Mesenchymal stem cell (in vitro differentiated cells and primary cell): ENCODE measurements at regions not wholly inside any gene's neighbourhood (a gene's known extent, or its start where the extent isn't known, plus 50 kb on each side); places are given as distances from the start of the nearest gene placed in this dataset.
"Not testable (repeated sequence)": the region's sequence is repeated elsewhere in the genome, so short reads cannot be mapped to it uniquely, and the experiment has no call there.

Experiments
- DNase-seq: peaks from one replicate; pipeline ENCODE4 v3.0.0-alpha.2; 2013
- H2AFZ ChIP-seq: one replicate; pipeline ENCODE4 v1.6.1; 2013; ENCODE audit warnings: low read depth, mild to moderate bottlenecking, control low read depth, inconsistent platforms, low read length, moderate library complexity
- H2AK5ac ChIP-seq: 2 replicates; pipeline ENCODE4 v1.6.1; 2013; ENCODE audit warnings: low read length, moderate library complexity, mild to moderate bottlenecking, inconsistent platforms; ENCODE audit not compliant: severe bottlenecking
- H2BK120ac ChIP-seq: one replicate; pipeline ENCODE4 v1.6.1; 2013; ENCODE audit warnings: low read depth, mild to moderate bottlenecking, inconsistent platforms, low read length, moderate library complexity
- H2BK12ac ChIP-seq, 2 experiments: one replicate each; pipeline ENCODE4 v1.6.1; 2013; ENCODE audit warnings: inconsistent platforms in 2 of 2, low read length in 2 of 2, mild to moderate bottlenecking in 2 of 2, moderate library complexity in 2 of 2, control low read depth in 1 of 2
- H2BK15ac ChIP-seq: one replicate; pipeline ENCODE4 v1.6.1; 2013; ENCODE audit warnings: mild to moderate bottlenecking, low read depth, inconsistent platforms; ENCODE audit not compliant: poor library complexity, severe bottlenecking
- H2BK5ac ChIP-seq: 2 replicates; pipeline ENCODE4 v1.6.1; 2013; ENCODE audit warnings: low read depth, mild to moderate bottlenecking, low read length, control low read depth, inconsistent platforms; ENCODE audit not compliant: poor library complexity, severe bottlenecking
- H3K14ac ChIP-seq, 2 experiments: one replicate each; pipeline ENCODE4 v1.6.1; 2013; ENCODE audit warnings: inconsistent platforms in 2 of 2, low read length in 2 of 2, control low read depth in 1 of 2, mild to moderate bottlenecking in 1 of 2, moderate library complexity in 1 of 2
- H3K18ac ChIP-seq, 2 experiments: one replicate each; pipeline ENCODE4 v1.6.1; 2013; ENCODE audit warnings: inconsistent platforms in 2 of 2, low read length in 2 of 2, control low read depth in 1 of 2, low read depth in 1 of 2, mild to moderate bottlenecking in 1 of 2
- H3K23ac ChIP-seq, 2 experiments: one replicate each; pipeline ENCODE4 v1.6.1; 2013; ENCODE audit warnings: inconsistent platforms in 2 of 2, low read length in 2 of 2, mild to moderate bottlenecking in 2 of 2, moderate library complexity in 2 of 2, control low read depth in 1 of 2
- H3K27ac ChIP-seq: 2 replicates; pipeline ENCODE4 v1.5.1; 2013; ENCODE audit warnings: mild to moderate bottlenecking, moderate library complexity, low read length, control low read depth, inconsistent platforms; ENCODE audit not compliant: poor library complexity, severe bottlenecking
- H3K27me3 ChIP-seq, 2 experiments: 2 replicates each; pipeline versions ENCODE4 v1.6.1 to v1.7.0; 2013; ENCODE audit warnings: low read length in 2 of 2, mild to moderate bottlenecking in 2 of 2, moderate library complexity in 2 of 2, control low read depth in 1 of 2, inconsistent platforms in 1 of 2; ENCODE audit not compliant: control insufficient read depth in 1 of 2, insufficient read depth in 1 of 2
- H3K36me3 ChIP-seq, 2 experiments: 2 replicates each; pipeline versions ENCODE4 v1.6.1 to v1.7.0; 2013; ENCODE audit warnings: low read length in 2 of 2, control low read depth in 1 of 2, inconsistent platforms in 1 of 2, low read depth in 1 of 2, mild to moderate bottlenecking in 1 of 2; ENCODE audit not compliant: insufficient read depth in 2 of 2, control insufficient read depth in 1 of 2
- H3K4ac ChIP-seq, 2 experiments: one replicate each; pipeline ENCODE4 v1.6.1; 2013; ENCODE audit warnings: inconsistent platforms in 2 of 2, low read length in 2 of 2, mild to moderate bottlenecking in 2 of 2, moderate library complexity in 2 of 2, control low read depth in 1 of 2, low read depth in 1 of 2
- H3K4me1 ChIP-seq: 2 replicates; pipeline ENCODE4 v1.6.1; 2013; ENCODE audit warnings: low read depth, low read length, control low read depth; ENCODE audit not compliant: control insufficient read depth, insufficient read depth
- H3K4me2 ChIP-seq: 2 replicates; pipeline ENCODE4 v1.6.1; 2013; ENCODE audit warnings: low read length, mild to moderate bottlenecking, inconsistent platforms; ENCODE audit not compliant: poor library complexity, severe bottlenecking
- H3K4me3 ChIP-seq, 2 experiments: 2 replicates each; pipeline versions ENCODE4 v1.5.1 to v1.7.0; 2013; ENCODE audit warnings: low read length in 2 of 2, mild to moderate bottlenecking in 2 of 2, control low read depth in 1 of 2, low read depth in 1 of 2; ENCODE audit not compliant: insufficient read depth in 1 of 2
- H3K79me1 ChIP-seq: replicated peaks from 2 replicates; pipeline ENCODE4 v1.6.1; 2013; ENCODE audit warnings: mild to moderate bottlenecking, control low read depth, low read length, inconsistent platforms; ENCODE audit not compliant: poor library complexity, severe bottlenecking
- H3K9ac ChIP-seq: 2 replicates; pipeline ENCODE4 v1.7.0; 2013; ENCODE audit warnings: mild to moderate bottlenecking, low read length, moderate library complexity
- H3K9me3 ChIP-seq: 2 replicates; pipeline ENCODE4 v1.7.0; 2013; ENCODE audit warnings: mild to moderate bottlenecking, low read length; ENCODE audit not compliant: control insufficient read depth
- H4K8ac ChIP-seq: one replicate; pipeline ENCODE4 v1.6.1; 2013; ENCODE audit warnings: inconsistent platforms, mild to moderate bottlenecking, low read length, moderate library complexity
- H4K91ac ChIP-seq: one replicate; pipeline ENCODE4 v1.6.1; 2013; ENCODE audit warnings: mild to moderate bottlenecking, low read length, inconsistent platforms
- WGBS: methylation state at CpG from one replicate; pipeline ENCODE4 v1.1.7; 2013; ENCODE audit warnings: mixed read lengths; 5-methylcytosine and 5-hydroxymethylcytosine counted together

GRCh38 chr20:56782814-56783213, 153.7 kb downstream of the TFAP2C start:
- H3K18ac ChIP-seq, H2BK120ac ChIP-seq, H2AK5ac ChIP-seq, H4K8ac ChIP-seq, H3K23ac ChIP-seq, H4K91ac ChIP-seq, H3K4ac ChIP-seq, H3K36me3 ChIP-seq, H3K4me1 ChIP-seq, DNase-seq, H2BK12ac ChIP-seq, H3K9me3 ChIP-seq, H2BK15ac ChIP-seq, H3K27ac ChIP-seq, H3K79me1 ChIP-seq, H2AFZ ChIP-seq, H3K14ac ChIP-seq, H3K4me2 ChIP-seq, H2BK5ac ChIP-seq: not testable (repeated sequence)
- WGBS: 96% methylated on average over 11 of the region's 11 CpGs
- Histone ChIP-seq H3K9ac (peak overlapping the region; percentile 27), H3K4me3 (peak overlapping the region in 1 of 2 experiments; percentile 43), H3K27me3 (peaks cover 0 to 11% of the 10 kb centered on the region in 2 experiments)

- H3K79me1 ChIP-seq: no peaks in the 10 kb centered on the region
- H4K91ac ChIP-seq: no peak overlapping the region
- H3K23ac ChIP-seq: no peak overlapping the region
- H3K4me1 ChIP-seq: peaks cover 14% of the 10 kb centered on the region
- no peak overlapping the region for H3K18ac ChIP-seq
- H4K8ac ChIP-seq: no peak overlapping the region
- no peak overlapping the region for H3K4me3 ChIP-seq
- H2BK12ac ChIP-seq: no peak overlapping the region
- no peak overlapping the region for H2BK120ac ChIP-seq
- no peak overlapping the region for H3K14ac ChIP-seq
- no peak for DNase-seq
- H3K4me2 ChIP-seq: no peak overlapping the region
- H3K27me3 ChIP-seq: peaks cover 0 to 3% of the 10 kb centered on the region in 2 experiments
- no peak overlapping the region for H3K9ac ChIP-seq
- no peaks in the 10 kb centered on the region for H3K36me3 ChIP-seq
- WGBS: no CpG with 5 or more reads among the region's 4 CpGs
- H2BK5ac ChIP-seq: no peak overlapping the region
- H3K27ac ChIP-seq: no peak overlapping the region
- no peak overlapping the region for H3K4ac ChIP-seq
- H3K9me3 ChIP-seq: no peaks in the 10 kb centered on the region
- no peak overlapping the region for H2BK15ac ChIP-seq
- no peak overlapping the region for H2AK5ac ChIP-seq
- no peak overlapping the region for H2AFZ ChIP-seq
These were observed 154.7 kb downstream of the TFAP2C start for GRCh38 chr20:56783826-56784225.

DNA sequence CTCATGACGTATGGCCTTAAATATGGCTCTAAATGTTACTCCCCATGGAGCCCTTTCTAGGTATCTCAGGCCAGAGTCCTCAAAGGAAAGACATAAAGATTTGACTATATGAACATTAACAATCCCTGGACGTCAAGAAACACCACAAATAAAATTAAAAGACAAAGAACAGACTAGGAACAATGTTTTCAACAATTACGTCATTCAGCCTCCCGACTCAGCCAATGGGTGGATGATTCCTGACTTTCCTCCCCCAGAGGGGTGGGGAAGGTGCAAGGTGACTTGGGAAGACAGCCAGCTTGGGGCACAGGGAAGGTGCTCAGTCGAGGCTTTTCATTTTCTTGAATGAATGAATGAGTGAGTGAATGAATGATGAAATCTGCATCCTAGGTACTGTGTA, 157.4 kb downstream of the TFAP2C start:
- Histone ChIP-seq H4K8ac (no peak overlapping the region), H3K18ac (peak overlapping the region in 1 of 2 experiments; percentile 74)

DNA sequence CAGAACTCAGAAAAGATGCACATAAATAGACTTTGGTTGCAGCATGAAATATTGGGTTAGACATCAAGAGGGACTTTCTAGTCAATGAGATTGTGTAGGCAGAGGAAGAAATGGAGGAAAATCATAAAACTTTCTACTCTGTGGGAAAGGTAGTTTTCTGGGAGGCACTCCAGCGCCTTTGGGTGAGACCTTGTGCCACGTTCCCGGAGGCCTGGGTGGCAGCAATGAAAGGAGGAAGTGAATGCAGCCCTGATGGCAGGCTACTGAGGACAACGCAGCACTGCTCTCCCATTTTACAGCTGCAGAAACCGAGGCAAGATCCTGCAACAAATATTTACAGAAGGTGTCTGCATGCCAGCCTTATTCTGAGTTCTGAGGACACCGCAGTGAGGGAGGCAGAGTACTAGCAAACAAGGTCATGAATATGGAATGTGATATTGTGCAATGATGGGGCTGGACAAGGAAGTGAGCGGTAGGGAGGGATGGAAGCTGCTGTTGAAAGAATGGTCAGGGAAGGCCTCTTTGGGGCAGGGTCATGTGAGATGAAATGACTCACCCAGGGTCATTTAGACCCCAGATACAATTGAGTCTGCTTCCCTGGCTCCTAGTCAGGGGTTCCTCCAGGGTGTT, 159.1 kb downstream of the TFAP2C start:
- peak overlapping the region; percentile 86 for H2AK5ac ChIP-seq
- no peaks in the 10 kb centered on the region for H3K9me3 ChIP-seq
- H3K23ac ChIP-seq: peak overlapping the region in 1 of 2 experiments; percentile 16
- H3K4me1 ChIP-seq: peaks cover 8% of the 10 kb centered on the region
- H3K36me3 ChIP-seq: no peaks in the 10 kb centered on the region
- no peak overlapping the region for H2BK15ac ChIP-seq
- peak overlapping the region; percentile 73 for H4K8ac ChIP-seq
- 36% methylated on average over 7 of the region's 7 CpGs for WGBS
- H3K14ac ChIP-seq: no peak overlapping the region
- peak; percentile 98 for DNase-seq
- peak overlapping the region; percentile 91 for H3K27ac ChIP-seq
- H2BK12ac ChIP-seq: peak overlapping the region in 1 of 2 experiments; percentile 82
- no peak overlapping the region for H4K91ac ChIP-seq
- H2BK5ac ChIP-seq: peak overlapping the region; percentile 78
- H2BK120ac ChIP-seq: no peak overlapping the region
- no peak overlapping the region for H3K4me2 ChIP-seq
- H3K18ac ChIP-seq: peak overlapping the region; percentile 59 to 70
- no peak overlapping the region for H2AFZ ChIP-seq
- no peaks in the 10 kb centered on the region for H3K27me3 ChIP-seq
- H3K9ac ChIP-seq: peak overlapping the region; percentile 83
- H3K79me1 ChIP-seq: no peaks in the 10 kb centered on the region
- peak overlapping the region in 1 of 2 experiments; percentile 39 for H3K4me3 ChIP-seq
- H3K4ac ChIP-seq: peak overlapping the region in 1 of 2 experiments; percentile 14

More for the DNA sequence above, 157.4 kb downstream of the TFAP2C start:
- 88% methylated on average over 4 of the region's 5 CpGs for WGBS
- no peak overlapping the region for H3K4me2 ChIP-seq
- no peaks in the 10 kb centered on the region for H3K27me3 ChIP-seq
- H3K14ac ChIP-seq: no peak overlapping the region
- H3K23ac ChIP-seq: no peak overlapping the region
- no peak overlapping the region for H2BK15ac ChIP-seq
- peaks cover 8% of the 10 kb centered on the region for H3K4me1 ChIP-seq
- H4K91ac ChIP-seq: no peak overlapping the region
- H3K9me3 ChIP-seq: no peaks in the 10 kb centered on the region
- peak overlapping the region; percentile 93 for H2AK5ac ChIP-seq
- no peak overlapping the region for H2BK120ac ChIP-seq
- H3K4me3 ChIP-seq: no peak overlapping the region
- H2AFZ ChIP-seq: no peak overlapping the region
- no peaks in the 10 kb centered on the region for H3K79me1 ChIP-seq
- H2BK5ac ChIP-seq: no peak overlapping the region
- no peaks in the 10 kb centered on the region for H3K36me3 ChIP-seq
- H3K27ac ChIP-seq: no peak overlapping the region
- DNase-seq: no peak
- peak overlapping the region; percentile 79 to 89 for H2BK12ac ChIP-seq
- H3K9ac ChIP-seq: no peak overlapping the region
- no peak overlapping the region for H3K4ac ChIP-seq
